GM23338 (cell line): ENCODE measurements at regions not wholly inside any gene's neighbourhood (a gene's known extent, or its start where the extent isn't known, plus 50 kb on each side); places are given as distances from the start of the nearest gene placed in this dataset.

ENCODE experiments used
- ATAC-seq: fragments of 200-7000 bp; cut with Tn5 transposase; 3 replicates; pipeline ENCODE4 v1.9.1; 2020
- DNase-seq: peaks from one replicate; pipeline ENCODE4 v3.0.0-alpha.2; 2015; ENCODE audit warnings: low spot score
- H2AFZ ChIP-seq: fragments of 200-600 bp; sonication (generic); 2 replicates; pipeline ENCODE4 v1.8.0; 2016; ENCODE audit warnings: antibody characterized with exemption, mild to moderate bottlenecking, moderate library complexity
- H3F3A ChIP-seq: fragments of 200-600 bp; sonication (generic); replicated peaks from 2 replicates; pipeline ENCODE4 v1.8.0; 2017; ENCODE audit warnings: antibody characterized with exemption, mixed run types, low read depth
- H3K27ac ChIP-seq: fragments of 200-600 bp; sonication (generic); 2 replicates; pipeline ENCODE4 v1.6.1; 2016; ENCODE audit warnings: low read depth
- H3K27me3 ChIP-seq: fragments of 200-600 bp; sonication (generic); 2 replicates; pipeline ENCODE4 v1.8.0; 2016; ENCODE audit warnings: mild to moderate bottlenecking, mixed run types, moderate library complexity; ENCODE audit not compliant: insufficient read depth
- H3K36me3 ChIP-seq: fragments of 200-600 bp; sonication (generic); 2 replicates; pipeline ENCODE4 v1.8.0; 2016; ENCODE audit warnings: mild to moderate bottlenecking; ENCODE audit not compliant: insufficient read depth
- H3K4me1 ChIP-seq: fragments of 200-600 bp; sonication (generic); 2 replicates; pipeline ENCODE4 v1.8.0; 2016; ENCODE audit warnings: mild to moderate bottlenecking, moderate library complexity; ENCODE audit not compliant: insufficient read depth
- H3K4me2 ChIP-seq: fragments of 200-600 bp; sonication (generic); 2 replicates; pipeline ENCODE4 v1.7.1; 2017; ENCODE audit warnings: mixed run types
- H3K4me3 ChIP-seq: fragments of 200-600 bp; sonication (generic); 2 replicates; pipeline ENCODE4 v1.6.1; 2016; ENCODE audit warnings: mixed run types
- H3K79me2 ChIP-seq: fragments of 200-600 bp; sonication (generic); replicated peaks from 2 replicates; pipeline ENCODE4 v1.8.0; 2017; ENCODE audit warnings: mild to moderate bottlenecking; ENCODE audit not compliant: insufficient read depth
- H3K9me2 ChIP-seq: fragments of 200-600 bp; sonication (generic); 2 replicates; pipeline ENCODE4 v1.8.0; 2017; ENCODE audit not compliant: insufficient read depth
- H4K20me1 ChIP-seq: fragments of 200-600 bp; sonication (generic); replicated peaks from 2 replicates; pipeline ENCODE4 v1.8.0; 2017; ENCODE audit warnings: mild to moderate bottlenecking; ENCODE audit not compliant: insufficient read depth
- H3K27ac Mint-ChIP-seq: 2 replicates; pipeline ENCODE4 v1.8.0; 2020; ENCODE audit warnings: inconsistent platforms, mild to moderate bottlenecking, moderate library complexity, mixed read lengths
- H3K27me3 Mint-ChIP-seq: 3 replicates; pipeline ENCODE4 v1.8.0; 2022; ENCODE audit warnings: low read depth, mild to moderate bottlenecking, moderate library complexity, mixed read lengths, inconsistent platforms; ENCODE audit not compliant: insufficient read depth, poor library complexity
- H3K36me3 Mint-ChIP-seq: 3 replicates; pipeline ENCODE4 v1.8.0; 2021; ENCODE audit warnings: low read depth, mild to moderate bottlenecking, inconsistent platforms, moderate library complexity, mixed read lengths
- H3K4me1 Mint-ChIP-seq: 3 replicates; pipeline ENCODE4 v1.8.0; 2020; ENCODE audit warnings: mild to moderate bottlenecking, inconsistent platforms, mixed read lengths
- H3K4me3 Mint-ChIP-seq: 3 replicates; pipeline ENCODE4 v1.8.0; 2021; ENCODE audit warnings: moderate library complexity, mild to moderate bottlenecking, inconsistent platforms, mixed read lengths
- H3K9me3 Mint-ChIP-seq: 3 replicates; pipeline ENCODE4 v1.8.0; 2020; ENCODE audit warnings: moderate library complexity, mild to moderate bottlenecking, inconsistent platforms, mixed read lengths
- CREB1 ChIP-seq: fragments of 250-450 bp; sonication (Bioruptor Pico); IDR thresholded peaks from 2 replicates; pipeline ENCODE4 v1.5.0; 2020; ENCODE audit warnings: low read depth, mild to moderate bottlenecking, moderate library complexity
- EZH2 ChIP-seq: fragments of 200-600 bp; sonication (generic); IDR thresholded peaks from one replicate; pipeline ENCODE4 v1.8.0; 2017; ENCODE audit warnings: antibody characterized with exemption, mild to moderate bottlenecking, low read depth; ENCODE audit not compliant: unreplicated experiment
- EZH2phosphoT487 ChIP-seq: fragments of 200-600 bp; sonication (generic); IDR thresholded peaks from one replicate; pipeline ENCODE4 v1.8.1; 2018; ENCODE audit warnings: antibody characterized with exemption; ENCODE audit not compliant: unreplicated experiment
- JUNB ChIP-seq: IDR thresholded peaks from one replicate; pipeline ENCODE4 v1.6.1; 2016; ENCODE audit warnings: antibody characterized with exemption; ENCODE audit not compliant: unreplicated experiment
- NANOG ChIP-seq: IDR thresholded peaks from 2 replicates; pipeline ENCODE4 v1.6.1; 2016; ENCODE audit warnings: antibody characterized with exemption, borderline replicate concordance
- POLR2AphosphoS5 ChIP-seq: IDR thresholded peaks from 2 replicates; pipeline ENCODE4 v1.6.1; 2016; ENCODE audit warnings: antibody characterized with exemption, low read depth
- STAT1 ChIP-seq: IDR thresholded peaks from one replicate; pipeline ENCODE4 v1.6.1; 2016; ENCODE audit warnings: antibody characterized with exemption; ENCODE audit not compliant: unreplicated experiment
- ZNF114 ChIP-seq: fragments of 250-450 bp; sonication (Bioruptor Pico); IDR thresholded peaks from 2 replicates; pipeline ENCODE4 v1.5.0; 2020; ENCODE audit warnings: mild to moderate bottlenecking, moderate library complexity
- ZNF331 ChIP-seq: fragments of 250-450 bp; sonication (Bioruptor Pico); IDR thresholded peaks from 2 replicates; pipeline ENCODE4 v1.5.0; 2020; ENCODE audit warnings: low read depth, mild to moderate bottlenecking, moderate library complexity
- TF ChIP-seq, protein P1 (sequence below): IDR thresholded peaks from one replicate; pipeline ENCODE4 v1.6.1; 2018; ENCODE audit warnings: antibody characterized with exemption; ENCODE audit not compliant: unreplicated experiment
- TF ChIP-seq, protein P2 (sequence below): IDR thresholded peaks from 2 replicates; pipeline ENCODE4 v1.6.1; 2016; ENCODE audit warnings: antibody characterized with exemption
- TF ChIP-seq, protein P3 (sequence below), 2 experiments: fragments of 200-600 bp in 1 of 2; sonication (generic) in 1 of 2; conservative IDR thresholded peaks; 2 replicates each; pipeline versions ENCODE4 v1.5.1 to v1.6.1; 2016 to 2017; ENCODE audit warnings: antibody characterized with exemption in 2 of 2, low read depth in 2 of 2, mild to moderate bottlenecking in 2 of 2, moderate library complexity in 1 of 2
- TF ChIP-seq, protein P4 (sequence below): fragments of 250-450 bp; sonication (Bioruptor Pico); IDR thresholded peaks from 2 replicates; pipeline ENCODE4 v1.5.0; 2020; ENCODE audit warnings: mild to moderate bottlenecking, moderate library complexity

DNA sequence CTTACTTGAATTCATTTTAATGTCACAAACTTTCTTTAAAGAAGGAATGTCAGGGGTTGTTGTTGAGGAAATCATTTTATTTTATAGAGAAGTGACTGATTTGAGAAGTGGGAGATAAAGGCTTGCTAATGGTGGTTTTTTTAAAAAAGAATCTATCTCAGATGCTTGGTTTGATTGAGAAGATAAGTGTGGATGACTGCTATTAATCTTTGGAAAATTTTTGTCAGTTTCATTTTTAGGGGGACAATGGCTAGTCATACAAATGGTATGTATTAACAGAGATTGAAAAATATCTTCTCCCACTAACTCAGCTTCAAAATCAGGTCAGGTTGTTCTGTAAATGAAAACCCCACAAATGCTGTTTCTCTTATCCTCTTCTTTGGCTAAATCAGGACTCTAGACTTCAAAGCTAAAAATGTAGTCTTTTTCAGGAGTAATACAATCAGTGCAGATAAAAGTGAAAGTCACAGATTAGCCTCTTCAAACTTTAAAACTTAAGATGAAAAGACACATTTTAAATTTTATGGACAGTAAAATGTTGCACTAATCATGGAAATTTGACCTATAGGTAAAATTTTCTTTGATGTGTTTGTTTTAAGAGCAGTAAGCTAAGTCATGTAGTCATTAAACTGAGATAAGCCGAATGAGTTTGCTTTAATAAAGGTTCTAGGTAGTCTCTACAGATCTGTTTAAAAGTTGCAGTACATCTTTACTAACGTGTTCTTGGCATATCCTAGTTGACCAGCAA lies 674.2 kb upstream of the VRK2 start:
- no peaks in the 10 kb centered on the region for H4K20me1 ChIP-seq
- Mint-ChIP-seq H3K27ac (no peak overlapping the region), H3K9me3 (no peaks in the 10 kb centered on the region), H3K4me3 (no peak overlapping the region), H3K4me1 (no peaks in the 10 kb centered on the region), H3K36me3 (no peaks in the 10 kb centered on the region), H3K27me3 (no peaks in the 10 kb centered on the region)
- ATAC-seq: no peak
- H3K4me1 ChIP-seq: no peaks in the 10 kb centered on the region
- DNase-seq: no peak
- no peak overlapping the region for H3K27ac ChIP-seq
- H3K79me2 ChIP-seq: no peaks in the 10 kb centered on the region
- TF ChIP-seq, protein P1, sequence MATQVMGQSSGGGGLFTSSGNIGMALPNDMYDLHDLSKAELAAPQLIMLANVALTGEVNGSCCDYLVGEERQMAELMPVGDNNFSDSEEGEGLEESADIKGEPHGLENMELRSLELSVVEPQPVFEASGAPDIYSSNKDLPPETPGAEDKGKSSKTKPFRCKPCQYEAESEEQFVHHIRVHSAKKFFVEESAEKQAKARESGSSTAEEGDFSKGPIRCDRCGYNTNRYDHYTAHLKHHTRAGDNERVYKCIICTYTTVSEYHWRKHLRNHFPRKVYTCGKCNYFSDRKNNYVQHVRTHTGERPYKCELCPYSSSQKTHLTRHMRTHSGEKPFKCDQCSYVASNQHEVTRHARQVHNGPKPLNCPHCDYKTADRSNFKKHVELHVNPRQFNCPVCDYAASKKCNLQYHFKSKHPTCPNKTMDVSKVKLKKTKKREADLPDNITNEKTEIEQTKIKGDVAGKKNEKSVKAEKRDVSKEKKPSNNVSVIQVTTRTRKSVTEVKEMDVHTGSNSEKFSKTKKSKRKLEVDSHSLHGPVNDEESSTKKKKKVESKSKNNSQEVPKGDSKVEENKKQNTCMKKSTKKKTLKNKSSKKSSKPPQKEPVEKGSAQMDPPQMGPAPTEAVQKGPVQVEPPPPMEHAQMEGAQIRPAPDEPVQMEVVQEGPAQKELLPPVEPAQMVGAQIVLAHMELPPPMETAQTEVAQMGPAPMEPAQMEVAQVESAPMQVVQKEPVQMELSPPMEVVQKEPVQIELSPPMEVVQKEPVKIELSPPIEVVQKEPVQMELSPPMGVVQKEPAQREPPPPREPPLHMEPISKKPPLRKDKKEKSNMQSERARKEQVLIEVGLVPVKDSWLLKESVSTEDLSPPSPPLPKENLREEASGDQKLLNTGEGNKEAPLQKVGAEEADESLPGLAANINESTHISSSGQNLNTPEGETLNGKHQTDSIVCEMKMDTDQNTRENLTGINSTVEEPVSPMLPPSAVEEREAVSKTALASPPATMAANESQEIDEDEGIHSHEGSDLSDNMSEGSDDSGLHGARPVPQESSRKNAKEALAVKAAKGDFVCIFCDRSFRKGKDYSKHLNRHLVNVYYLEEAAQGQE: no peak
- no peak for TF ChIP-seq ZNF114 (CRISPR knock-in tag)
- TF ChIP-seq, protein P2, sequence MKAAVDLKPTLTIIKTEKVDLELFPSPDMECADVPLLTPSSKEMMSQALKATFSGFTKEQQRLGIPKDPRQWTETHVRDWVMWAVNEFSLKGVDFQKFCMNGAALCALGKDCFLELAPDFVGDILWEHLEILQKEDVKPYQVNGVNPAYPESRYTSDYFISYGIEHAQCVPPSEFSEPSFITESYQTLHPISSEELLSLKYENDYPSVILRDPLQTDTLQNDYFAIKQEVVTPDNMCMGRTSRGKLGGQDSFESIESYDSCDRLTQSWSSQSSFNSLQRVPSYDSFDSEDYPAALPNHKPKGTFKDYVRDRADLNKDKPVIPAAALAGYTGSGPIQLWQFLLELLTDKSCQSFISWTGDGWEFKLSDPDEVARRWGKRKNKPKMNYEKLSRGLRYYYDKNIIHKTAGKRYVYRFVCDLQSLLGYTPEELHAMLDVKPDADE: no peak
- TF ChIP-seq POLR2AphosphoS5: no peak
- no peak for TF ChIP-seq NANOG
- no peak for TF ChIP-seq EZH2phosphoT487
- TF ChIP-seq, protein P3, sequence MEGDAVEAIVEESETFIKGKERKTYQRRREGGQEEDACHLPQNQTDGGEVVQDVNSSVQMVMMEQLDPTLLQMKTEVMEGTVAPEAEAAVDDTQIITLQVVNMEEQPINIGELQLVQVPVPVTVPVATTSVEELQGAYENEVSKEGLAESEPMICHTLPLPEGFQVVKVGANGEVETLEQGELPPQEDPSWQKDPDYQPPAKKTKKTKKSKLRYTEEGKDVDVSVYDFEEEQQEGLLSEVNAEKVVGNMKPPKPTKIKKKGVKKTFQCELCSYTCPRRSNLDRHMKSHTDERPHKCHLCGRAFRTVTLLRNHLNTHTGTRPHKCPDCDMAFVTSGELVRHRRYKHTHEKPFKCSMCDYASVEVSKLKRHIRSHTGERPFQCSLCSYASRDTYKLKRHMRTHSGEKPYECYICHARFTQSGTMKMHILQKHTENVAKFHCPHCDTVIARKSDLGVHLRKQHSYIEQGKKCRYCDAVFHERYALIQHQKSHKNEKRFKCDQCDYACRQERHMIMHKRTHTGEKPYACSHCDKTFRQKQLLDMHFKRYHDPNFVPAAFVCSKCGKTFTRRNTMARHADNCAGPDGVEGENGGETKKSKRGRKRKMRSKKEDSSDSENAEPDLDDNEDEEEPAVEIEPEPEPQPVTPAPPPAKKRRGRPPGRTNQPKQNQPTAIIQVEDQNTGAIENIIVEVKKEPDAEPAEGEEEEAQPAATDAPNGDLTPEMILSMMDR (conservative IDR thresholded peaks at IDR 0.05; ENCODE audit: low read depth in 2 of 2): no peak
- TF ChIP-seq CREB1: no peak
- TF ChIP-seq STAT1: no peak
- TF ChIP-seq, protein P4, sequence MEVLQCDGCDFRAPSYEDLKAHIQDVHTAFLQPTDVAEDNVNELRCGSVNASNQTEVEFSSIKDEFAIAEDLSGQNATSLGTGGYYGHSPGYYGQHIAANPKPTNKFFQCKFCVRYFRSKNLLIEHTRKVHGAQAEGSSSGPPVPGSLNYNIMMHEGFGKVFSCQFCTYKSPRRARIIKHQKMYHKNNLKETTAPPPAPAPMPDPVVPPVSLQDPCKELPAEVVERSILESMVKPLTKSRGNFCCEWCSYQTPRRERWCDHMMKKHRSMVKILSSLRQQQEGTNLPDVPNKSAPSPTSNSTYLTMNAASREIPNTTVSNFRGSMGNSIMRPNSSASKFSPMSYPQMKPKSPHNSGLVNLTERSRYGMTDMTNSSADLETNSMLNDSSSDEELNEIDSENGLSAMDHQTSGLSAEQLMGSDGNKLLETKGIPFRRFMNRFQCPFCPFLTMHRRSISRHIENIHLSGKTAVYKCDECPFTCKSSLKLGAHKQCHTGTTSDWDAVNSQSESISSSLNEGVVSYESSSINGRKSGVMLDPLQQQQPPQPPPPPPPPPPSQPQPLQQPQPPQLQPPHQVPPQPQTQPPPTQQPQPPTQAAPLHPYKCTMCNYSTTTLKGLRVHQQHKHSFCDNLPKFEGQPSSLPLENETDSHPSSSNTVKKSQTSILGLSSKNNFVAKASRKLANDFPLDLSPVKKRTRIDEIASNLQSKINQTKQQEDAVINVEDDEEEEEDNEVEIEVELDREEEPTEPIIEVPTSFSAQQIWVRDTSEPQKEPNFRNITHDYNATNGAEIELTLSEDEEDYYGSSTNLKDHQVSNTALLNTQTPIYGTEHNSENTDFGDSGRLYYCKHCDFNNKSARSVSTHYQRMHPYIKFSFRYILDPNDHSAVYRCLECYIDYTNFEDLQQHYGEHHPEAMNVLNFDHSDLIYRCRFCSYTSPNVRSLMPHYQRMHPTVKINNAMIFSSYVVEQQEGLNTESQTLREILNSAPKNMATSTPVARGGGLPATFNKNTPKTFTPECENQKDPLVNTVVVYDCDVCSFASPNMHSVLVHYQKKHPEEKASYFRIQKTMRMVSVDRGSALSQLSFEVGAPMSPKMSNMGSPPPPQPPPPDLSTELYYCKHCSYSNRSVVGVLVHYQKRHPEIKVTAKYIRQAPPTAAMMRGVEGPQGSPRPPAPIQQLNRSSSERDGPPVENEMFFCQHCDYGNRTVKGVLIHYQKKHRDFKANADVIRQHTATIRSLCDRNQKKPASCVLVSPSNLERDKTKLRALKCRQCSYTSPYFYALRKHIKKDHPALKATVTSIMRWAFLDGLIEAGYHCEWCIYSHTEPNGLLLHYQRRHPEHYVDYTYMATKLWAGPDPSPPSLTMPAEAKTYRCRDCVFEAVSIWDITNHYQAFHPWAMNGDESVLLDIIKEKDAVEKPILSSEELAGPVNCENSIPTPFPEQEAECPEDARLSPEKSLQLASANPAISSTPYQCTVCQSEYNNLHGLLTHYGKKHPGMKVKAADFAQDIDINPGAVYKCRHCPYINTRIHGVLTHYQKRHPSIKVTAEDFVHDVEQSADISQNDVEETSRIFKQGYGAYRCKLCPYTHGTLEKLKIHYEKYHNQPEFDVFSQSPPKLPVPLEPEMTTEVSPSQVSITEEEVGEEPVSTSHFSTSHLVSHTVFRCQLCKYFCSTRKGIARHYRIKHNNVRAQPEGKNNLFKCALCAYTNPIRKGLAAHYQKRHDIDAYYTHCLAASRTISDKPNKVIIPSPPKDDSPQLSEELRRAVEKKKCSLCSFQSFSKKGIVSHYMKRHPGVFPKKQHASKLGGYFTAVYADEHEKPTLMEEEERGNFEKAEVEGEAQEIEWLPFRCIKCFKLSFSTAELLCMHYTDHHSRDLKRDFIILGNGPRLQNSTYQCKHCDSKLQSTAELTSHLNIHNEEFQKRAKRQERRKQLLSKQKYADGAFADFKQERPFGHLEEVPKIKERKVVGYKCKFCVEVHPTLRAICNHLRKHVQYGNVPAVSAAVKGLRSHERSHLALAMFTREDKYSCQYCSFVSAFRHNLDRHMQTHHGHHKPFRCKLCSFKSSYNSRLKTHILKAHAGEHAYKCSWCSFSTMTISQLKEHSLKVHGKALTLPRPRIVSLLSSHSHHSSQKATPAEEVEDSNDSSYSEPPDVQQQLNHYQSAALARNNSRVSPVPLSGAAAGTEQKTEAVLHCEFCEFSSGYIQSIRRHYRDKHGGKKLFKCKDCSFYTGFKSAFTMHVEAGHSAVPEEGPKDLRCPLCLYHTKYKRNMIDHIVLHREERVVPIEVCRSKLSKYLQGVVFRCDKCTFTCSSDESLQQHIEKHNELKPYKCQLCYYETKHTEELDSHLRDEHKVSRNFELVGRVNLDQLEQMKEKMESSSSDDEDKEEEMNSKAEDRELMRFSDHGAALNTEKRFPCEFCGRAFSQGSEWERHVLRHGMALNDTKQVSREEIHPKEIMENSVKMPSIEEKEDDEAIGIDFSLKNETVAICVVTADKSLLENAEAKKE: no peak
- no peak for TF ChIP-seq JUNB
- TF ChIP-seq EZH2: no peak
- TF ChIP-seq ZNF331 (CRISPR knock-in tag): no peak
- H3F3A ChIP-seq: no peaks in the 10 kb centered on the region
- no peaks in the 10 kb centered on the region for H3K27me3 ChIP-seq
- H3K36me3 ChIP-seq: no peaks in the 10 kb centered on the region
- H3K4me3 ChIP-seq: no peak overlapping the region
- no peak overlapping the region for H2AFZ ChIP-seq
- no peaks in the 10 kb centered on the region for H3K9me2 ChIP-seq
- no peak overlapping the region for H3K4me2 ChIP-seq
